ENCODE measurements at regions not wholly inside any gene's neighbourhood (a gene's known extent, or its start where the extent isn't known, plus 50 kb on each side); places are given as distances from the start of the nearest gene placed in this dataset.

GRCh38 chr7:126026421-126027088 is 1096.9 kb upstream of the POT1 start:
- TF ChIP-seq EZH2phosphoT487 (IDR thresholded peaks at IDR 0.05) (no peak), CTCF (IDR thresholded peaks at IDR 0.05) (no peak)
